Cardiac muscle cell (in vitro differentiated cells and primary cell): ENCODE measurements at regions not wholly inside any gene's neighbourhood (a gene's known extent, or its start where the extent isn't known, plus 50 kb on each side); places are given as distances from the start of the nearest gene placed in this dataset.

Experiments
- DNase-seq, 2 donors: peaks; one replicate each; pipeline versions ENCODE4 v3.0.0 to v3.0.0-alpha.2; 2010 to 2017; ENCODE audit warnings: low read depth in 1 of 2, low spot score in 1 of 2
- H3K27ac ChIP-seq: fragments of 200-600 bp; sonication (generic); 2 replicates; pipeline ENCODE4 v1.5.1; 2016
- H3K27me3 ChIP-seq: fragments of 200-600 bp; sonication (generic); 2 replicates; pipeline ENCODE4 v1.6.0; 2016; ENCODE audit warnings: control low read depth
- H3K36me3 ChIP-seq: fragments of 200-600 bp; sonication (generic); 2 replicates; pipeline ENCODE4 v1.5.1; 2016; ENCODE audit warnings: control low read depth
- H3K4me1 ChIP-seq: fragments of 200-600 bp; sonication (generic); 2 replicates; pipeline ENCODE4 v1.8.1; 2017; ENCODE audit warnings: low read depth, mild to moderate bottlenecking, mixed run types
- H3K4me3 ChIP-seq: fragments of 200-600 bp; sonication (generic); 2 replicates; pipeline ENCODE4 v1.5.1; 2016; ENCODE audit warnings: mild to moderate bottlenecking
- H3K9me3 ChIP-seq: fragments of 200-600 bp; sonication (generic); 2 replicates; pipeline ENCODE4 v1.5.1; 2017; ENCODE audit warnings: low read depth, mild to moderate bottlenecking, control low read depth
- TF ChIP-seq, protein P1 (sequence below): IDR thresholded peaks from 2 replicates; pipeline ENCODE4 v1.5.1; 2012; ENCODE audit warnings: low read depth, mild to moderate bottlenecking, low read length

DNA sequence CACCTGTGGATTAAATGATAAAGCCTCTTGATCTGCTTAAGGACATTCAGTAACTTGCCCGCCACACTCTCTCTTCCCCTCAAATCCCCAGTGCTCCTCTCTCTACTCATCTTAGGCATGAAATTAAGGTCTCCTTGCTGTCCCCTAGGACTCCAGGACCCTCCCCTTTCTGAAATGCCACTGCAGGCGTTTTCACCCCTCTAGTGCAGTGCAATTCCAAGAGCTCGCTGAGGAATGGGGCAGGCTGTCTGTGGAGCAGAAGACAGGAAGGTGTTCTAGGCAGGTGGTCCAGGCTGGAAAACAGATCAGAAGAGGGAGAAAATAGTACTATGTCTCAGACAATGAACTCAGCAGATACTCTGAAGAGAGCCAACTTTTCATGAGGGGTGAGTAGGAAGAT is 55.8 kb upstream of the ARHGAP42 start:
- Histone ChIP-seq H3K27me3 (no peaks in the 10 kb centered on the region), H3K36me3 (no peaks in the 10 kb centered on the region), H3K4me3 (no peak overlapping the region), H3K27ac (no peak overlapping the region), H3K9me3 (no peaks in the 10 kb centered on the region), H3K4me1 (no peaks in the 10 kb centered on the region)
- TF ChIP-seq, protein P1, sequence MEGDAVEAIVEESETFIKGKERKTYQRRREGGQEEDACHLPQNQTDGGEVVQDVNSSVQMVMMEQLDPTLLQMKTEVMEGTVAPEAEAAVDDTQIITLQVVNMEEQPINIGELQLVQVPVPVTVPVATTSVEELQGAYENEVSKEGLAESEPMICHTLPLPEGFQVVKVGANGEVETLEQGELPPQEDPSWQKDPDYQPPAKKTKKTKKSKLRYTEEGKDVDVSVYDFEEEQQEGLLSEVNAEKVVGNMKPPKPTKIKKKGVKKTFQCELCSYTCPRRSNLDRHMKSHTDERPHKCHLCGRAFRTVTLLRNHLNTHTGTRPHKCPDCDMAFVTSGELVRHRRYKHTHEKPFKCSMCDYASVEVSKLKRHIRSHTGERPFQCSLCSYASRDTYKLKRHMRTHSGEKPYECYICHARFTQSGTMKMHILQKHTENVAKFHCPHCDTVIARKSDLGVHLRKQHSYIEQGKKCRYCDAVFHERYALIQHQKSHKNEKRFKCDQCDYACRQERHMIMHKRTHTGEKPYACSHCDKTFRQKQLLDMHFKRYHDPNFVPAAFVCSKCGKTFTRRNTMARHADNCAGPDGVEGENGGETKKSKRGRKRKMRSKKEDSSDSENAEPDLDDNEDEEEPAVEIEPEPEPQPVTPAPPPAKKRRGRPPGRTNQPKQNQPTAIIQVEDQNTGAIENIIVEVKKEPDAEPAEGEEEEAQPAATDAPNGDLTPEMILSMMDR, result no peak
- DNase-seq, result no peak

DNA sequence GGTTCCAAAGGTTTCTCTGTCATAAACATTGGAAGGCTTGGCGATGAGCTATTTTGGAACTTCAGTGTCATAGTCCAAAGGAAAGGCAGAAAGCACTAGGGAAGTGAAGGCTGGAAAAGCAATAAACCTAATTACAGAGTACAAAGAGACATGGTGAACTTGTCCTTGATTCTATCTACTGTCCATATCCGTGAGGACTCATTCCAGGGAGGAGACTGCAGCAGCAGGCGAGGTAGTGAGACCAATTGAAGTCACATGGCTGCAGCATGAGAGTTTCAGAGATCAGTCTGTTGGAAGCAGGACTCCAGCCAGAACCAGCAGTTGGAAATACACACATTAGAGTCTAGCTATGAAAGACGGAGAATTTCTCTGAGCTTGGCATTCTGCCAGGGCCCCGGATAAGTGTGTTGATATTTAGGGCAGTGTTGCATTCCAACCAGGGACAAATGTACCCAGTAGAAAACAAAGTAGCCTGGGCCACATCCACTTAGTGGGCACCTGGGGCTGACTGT is 54.1 kb upstream of the ARHGAP42 start:
- Histone ChIP-seq H3K9me3 (no peaks in the 10 kb centered on the region), H3K27me3 (no peaks in the 10 kb centered on the region), H3K36me3 (no peaks in the 10 kb centered on the region), H3K27ac (no peak overlapping the region), H3K4me3 (no peak overlapping the region), H3K4me1 (no peaks in the 10 kb centered on the region)
- DNase-seq, result peak; percentile 47 to 71
- TF ChIP-seq, protein P1, result no peak

DNA sequence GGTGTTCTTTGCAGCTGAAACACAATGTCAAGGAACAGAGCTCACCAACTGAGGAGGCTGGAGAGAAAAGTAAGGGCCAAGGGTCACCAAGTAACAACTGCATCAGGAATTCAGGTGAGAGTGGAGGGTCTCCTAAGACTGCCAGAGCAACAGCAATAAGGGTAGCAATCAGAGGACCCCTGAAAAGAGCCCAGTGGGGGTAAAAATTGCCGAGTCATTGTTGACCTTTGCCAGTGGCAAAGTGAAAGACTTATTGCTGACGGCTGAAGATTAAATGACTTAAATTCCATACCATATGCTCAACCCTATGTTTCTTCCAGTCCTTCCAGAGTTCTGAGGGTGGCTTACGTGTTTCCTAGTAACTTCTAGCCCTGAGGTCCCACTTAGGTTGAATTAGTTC is 51.9 kb upstream of the ARHGAP42 start:
- Histone ChIP-seq H3K4me3 (no peak overlapping the region), H3K27ac (no peak overlapping the region), H3K9me3 (no peaks in the 10 kb centered on the region), H3K27me3 (no peaks in the 10 kb centered on the region), H3K36me3 (no peaks in the 10 kb centered on the region), H3K4me1 (no peaks in the 10 kb centered on the region)
- no peak for DNase-seq
- TF ChIP-seq, protein P1, result no peak

DNA sequence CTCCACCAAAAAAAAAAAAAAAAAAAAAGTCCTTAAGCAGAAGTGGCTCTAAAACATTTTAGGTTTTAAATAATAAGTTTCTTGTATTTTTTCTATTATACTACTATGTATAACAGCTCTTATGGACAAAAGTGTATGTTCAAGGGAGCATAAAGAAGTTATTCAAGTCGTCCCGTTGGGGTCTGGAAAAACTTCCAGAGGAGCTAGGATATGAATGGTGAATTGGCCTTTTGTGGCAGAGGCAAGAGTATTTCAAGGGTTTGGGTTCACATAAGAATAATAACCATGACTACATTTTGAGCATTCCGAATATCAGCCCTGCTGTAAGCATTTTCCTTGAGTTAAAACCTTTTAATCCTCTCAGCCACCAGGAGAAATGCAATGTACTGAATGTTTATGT is 50.6 kb upstream of the ARHGAP42 start:
- Histone ChIP-seq H3K36me3 (no peaks in the 10 kb centered on the region), H3K9me3 (no peaks in the 10 kb centered on the region), H3K27me3 (no peaks in the 10 kb centered on the region), H3K27ac (no peak overlapping the region), H3K4me1 (no peaks in the 10 kb centered on the region), H3K4me3 (no peak overlapping the region)
- TF ChIP-seq, protein P1, result no peak
- DNase-seq, result no peak
